GM12878 (cell line): ENCODE measurements at regions not wholly inside any gene's neighbourhood (a gene's known extent, or its start where the extent isn't known, plus 50 kb on each side); places are given as distances from the start of the nearest gene placed in this dataset.
A peak's percentile ranks its signal among the peaks of the same experiment; 100 is the strongest.

Experiments
- ATAC-seq: fragments of 200-7000 bp; cut with Tn5 transposase; 3 replicates; pipeline ENCODE4 v1.9.1; 2020; ENCODE audit warnings: mild to moderate bottlenecking, moderate library complexity
- BruUV-seq: library from RNA; stranded (reverse); fragments of 400-500 nt; replicated peaks from 2 replicates; lab custom pipeline; 2021; lab: Mats Ljungman, UMichigan
- CTCF ChIA-PET: fragments of 300-600 bp; sonication (Branson Sonifier 250); formaldehyde crosslinking; extraction: SDS; loops from one replicate; lab custom pipeline; 2021; ENCODE audit warnings: inconsistent platforms; lab: Yijun Ruan, JAX
- POLR2A ChIA-PET: fragments of 350-600 bp; formaldehyde crosslinking; extraction: SDS; loops from one replicate; lab custom pipeline; 2021; ENCODE audit warnings: inconsistent platforms; lab: Charles Lee
- RAD21 ChIA-PET: fragments of 300-600 bp; sonication (Branson Sonifier 250); formaldehyde crosslinking; loops from one replicate; lab custom pipeline; 2023; ENCODE audit warnings: antibody characterized with exemption; ENCODE audit not compliant: unreplicated experiment; lab: Charles Lee
- SMC1A ChIA-PET: fragments of 300-600 bp; sonication (Branson Sonifier 250); formaldehyde crosslinking; loops from one replicate; lab custom pipeline; 2023; ENCODE audit not compliant: unreplicated experiment, uncharacterized antibody; lab: Charles Lee
- DNase-seq: peaks from one replicate; pipeline ENCODE4 v3.0.0-alpha.2; 2011; ENCODE audit warnings: low read depth, low spot score
- FAIRE-seq: peaks from 3 replicates; lab custom pipeline; 2011; peaks lifted over from hg19 to GRCh38; lab: Jason Lieb, UNC
- H2AFZ ChIP-seq: 2 replicates; pipeline ENCODE4 v1.6.0; 2011; ENCODE audit warnings: low read depth, low read length, control low read depth; ENCODE audit not compliant: control insufficient read depth
- H3K27ac ChIP-seq: 2 replicates; pipeline ENCODE4 v1.5.1; 2011; ENCODE audit warnings: control low read depth; ENCODE audit not compliant: control insufficient read depth, insufficient read depth
- H3K27me3 ChIP-seq, 2 experiments: replicated peaks in 1 of 2; 2 replicates each; pipeline versions ENCODE4 v1.6.0 to v1.6.1; 2011; ENCODE audit warnings: low read length in 1 of 2; ENCODE audit not compliant: control insufficient read depth in 2 of 2, insufficient read depth in 2 of 2
- H3K36me3 ChIP-seq, 2 experiments: 2 replicates each; pipeline ENCODE4 v1.5.1; 2011; ENCODE audit warnings: low read length in 1 of 2; ENCODE audit not compliant: control insufficient read depth in 2 of 2, insufficient read depth in 2 of 2
- H3K4me1 ChIP-seq: 2 replicates; pipeline ENCODE4 v1.6.1; 2011; ENCODE audit warnings: mild to moderate bottlenecking, low read length, moderate library complexity, mixed read lengths; ENCODE audit not compliant: control insufficient read depth, insufficient read depth
- H3K4me2 ChIP-seq: 2 replicates; pipeline ENCODE4 v1.6.0; 2011; ENCODE audit warnings: control low read depth; ENCODE audit not compliant: control insufficient read depth, insufficient read depth
- H3K4me3 ChIP-seq: fragments of 200-600 bp; sonication (generic); 2 replicates; pipeline ENCODE4 v1.5.1; 2016
- H3K79me2 ChIP-seq: 2 replicates; pipeline ENCODE4 v1.6.0; 2011; ENCODE audit warnings: low read length; ENCODE audit not compliant: control insufficient read depth, insufficient read depth
- H3K9ac ChIP-seq: 2 replicates; pipeline ENCODE4 v1.8.0; 2011; ENCODE audit warnings: low read length, control low read depth, mixed read lengths; ENCODE audit not compliant: control insufficient read depth, insufficient read depth
- H3K9me3 ChIP-seq: replicated peaks from 3 replicates; pipeline ENCODE4 v1.5.1; 2011; ENCODE audit warnings: mild to moderate bottlenecking, low read length; ENCODE audit not compliant: control insufficient read depth, insufficient read depth
- H4K20me1 ChIP-seq: 2 replicates; pipeline ENCODE4 v1.6.0; 2011; ENCODE audit not compliant: control insufficient read depth, insufficient read depth
- ATF2 ChIP-seq: IDR thresholded peaks from 2 replicates; pipeline ENCODE4 v1.6.1; 2012; ENCODE audit warnings: low read length, inconsistent platforms
- DPF2 ChIP-seq: fragments of 450-650 bp; IDR thresholded peaks from 2 replicates; pipeline ENCODE4 v1.6.1; 2017; ENCODE audit warnings: mild to moderate bottlenecking
- MTA2 ChIP-seq: fragments of 450-650 bp; IDR thresholded peaks from 2 replicates; pipeline ENCODE4 v1.6.1; 2016; ENCODE audit warnings: low read depth, mild to moderate bottlenecking, moderate library complexity
- NR2C1 ChIP-seq: fragments of 450-650 bp; IDR thresholded peaks from 2 replicates; pipeline ENCODE4 v1.6.1; 2017; ENCODE audit warnings: antibody characterized with exemption, mild to moderate bottlenecking, moderate library complexity
- ZNF217 ChIP-seq: fragments of 450-650 bp; IDR thresholded peaks from 2 replicates; pipeline ENCODE4 v1.6.1; 2017; ENCODE audit warnings: antibody characterized with exemption, mild to moderate bottlenecking
- ZNF592 ChIP-seq: fragments of 450-650 bp; IDR thresholded peaks from 2 replicates; pipeline ENCODE4 v1.6.1; 2017; ENCODE audit warnings: mild to moderate bottlenecking, moderate library complexity
- WGBS: methylation state at CpG from one replicate; pipeline ENCODE4 v1.1.6; 2016; ENCODE audit warnings: low lambda C conversion rate; ENCODE audit not compliant: insufficient replicate concordance, insufficient coverage; ENCODE audit errors: missing lambda C conversion rate; 5-methylcytosine and 5-hydroxymethylcytosine counted together
- in situ Hi-C: fragments of 300-500 bp; cut with MboI; formaldehyde crosslinking; loops from 9 replicates; pipeline ENCODE4 v1.14.3; 2018; ENCODE audit warnings: mixed read lengths
- intact Hi-C: fragments of 100-400 bp; cut with micrococcal nuclease; formaldehyde crosslinking; loops from one replicate; pipeline ENCODE4 v1.14.2; 2022; ENCODE audit not compliant: unreplicated experiment

- no peaks in the 10 kb centered on the region for H3K9me3 ChIP-seq
- no peak overlapping the region for H3K27ac ChIP-seq
- no peaks in the 10 kb centered on the region for H4K20me1 ChIP-seq
- no peaks in the 10 kb centered on the region for H3K36me3 ChIP-seq
- H3K4me1 ChIP-seq = no peaks in the 10 kb centered on the region
- CTCF ChIA-PET = no interaction called here
- intact Hi-C loops = no loop called here
- ATAC-seq (peak; percentile 41; the same call in 2 of the 3 replicates), FAIRE-seq (no peak), DNase-seq (no peak)
- POLR2A ChIA-PET = no interaction called here
- H3K4me2 ChIP-seq = no peak overlapping the region
- WGBS = 6% methylated on average over 11 of the region's 11 CpGs
- no peak overlapping the region for H3K4me3 ChIP-seq
- in situ Hi-C loops = no loop called here
- TF ChIP-seq ZNF592 = no peak
- no peak for TF ChIP-seq NR2C1
- no peak for TF ChIP-seq ZNF217
- no peak for TF ChIP-seq DPF2
- TF ChIP-seq ATF2 = no peak
- TF ChIP-seq MTA2 = no peak
- RAD21 ChIA-PET = no interaction called here
- H3K27me3 ChIP-seq = no peaks in the 10 kb centered on the region
- no peaks in the 10 kb centered on the region for H3K79me2 ChIP-seq
- SMC1A ChIA-PET = no interaction called here
- BruUV-seq = no TSS peak
- H2AFZ ChIP-seq = no peak overlapping the region
- no peak overlapping the region for H3K9ac ChIP-seq
Measured at GRCh38 chr5:128749136-128749898, 211.3 kb upstream of the FBN2 start.
